ENCODE measurements at regions not wholly inside any gene's neighbourhood (a gene's known extent, or its start where the extent isn't known, plus 50 kb on each side); places are given as distances from the start of the nearest gene placed in this dataset.

DNA sequence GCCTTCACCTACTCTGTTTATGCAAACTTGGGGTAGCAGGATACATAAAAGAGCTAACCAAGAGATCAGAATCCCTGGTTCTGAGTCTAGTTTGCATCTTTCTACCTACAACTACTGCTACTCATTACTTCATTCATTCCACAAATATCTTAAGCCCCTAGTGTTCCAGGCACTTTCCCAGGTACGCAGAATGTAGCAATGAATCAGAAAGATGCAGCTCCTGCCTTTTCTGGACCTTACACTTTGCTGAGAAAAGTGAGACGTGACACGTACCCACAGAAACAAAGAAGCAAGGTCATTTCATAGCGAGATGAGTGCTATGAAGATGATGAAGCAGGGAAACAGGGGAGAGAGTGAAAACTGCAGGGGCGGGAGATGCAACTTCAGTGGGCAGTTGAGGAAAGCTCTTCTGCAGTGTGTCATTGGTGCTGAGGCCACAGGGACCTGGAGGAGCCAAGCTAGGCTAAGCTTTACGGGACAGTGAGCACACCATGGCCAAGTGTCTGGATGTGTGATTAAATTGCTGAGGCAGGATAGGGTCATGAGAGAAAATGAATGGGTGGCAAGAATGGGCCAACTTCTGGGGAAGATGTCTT lies 167.9 kb downstream of the TNFSF18 start:
- no peak for TF ChIP-seq EZH2phosphoT487 (IDR thresholded peaks at IDR 0.05; ENCODE audit: low read depth, severe bottlenecking, unreplicated experiment)
- TF ChIP-seq EZH2 (IDR thresholded peaks at IDR 0.05; ENCODE audit: borderline replicate concordance), result no peak
- TF ChIP-seq, protein P1, sequence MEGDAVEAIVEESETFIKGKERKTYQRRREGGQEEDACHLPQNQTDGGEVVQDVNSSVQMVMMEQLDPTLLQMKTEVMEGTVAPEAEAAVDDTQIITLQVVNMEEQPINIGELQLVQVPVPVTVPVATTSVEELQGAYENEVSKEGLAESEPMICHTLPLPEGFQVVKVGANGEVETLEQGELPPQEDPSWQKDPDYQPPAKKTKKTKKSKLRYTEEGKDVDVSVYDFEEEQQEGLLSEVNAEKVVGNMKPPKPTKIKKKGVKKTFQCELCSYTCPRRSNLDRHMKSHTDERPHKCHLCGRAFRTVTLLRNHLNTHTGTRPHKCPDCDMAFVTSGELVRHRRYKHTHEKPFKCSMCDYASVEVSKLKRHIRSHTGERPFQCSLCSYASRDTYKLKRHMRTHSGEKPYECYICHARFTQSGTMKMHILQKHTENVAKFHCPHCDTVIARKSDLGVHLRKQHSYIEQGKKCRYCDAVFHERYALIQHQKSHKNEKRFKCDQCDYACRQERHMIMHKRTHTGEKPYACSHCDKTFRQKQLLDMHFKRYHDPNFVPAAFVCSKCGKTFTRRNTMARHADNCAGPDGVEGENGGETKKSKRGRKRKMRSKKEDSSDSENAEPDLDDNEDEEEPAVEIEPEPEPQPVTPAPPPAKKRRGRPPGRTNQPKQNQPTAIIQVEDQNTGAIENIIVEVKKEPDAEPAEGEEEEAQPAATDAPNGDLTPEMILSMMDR (IDR thresholded peaks at IDR 0.05; ENCODE audit: poor library complexity), result no peak
